ENCODE measurements at regions not wholly inside any gene's neighbourhood (a gene's known extent, or its start where the extent isn't known, plus 50 kb on each side); places are given as distances from the start of the nearest gene placed in this dataset.
"Not testable (repeated sequence)": the region's sequence is repeated elsewhere in the genome, so short reads cannot be mapped to it uniquely, and the experiment has no call there.

GRCh38 chr6:19399406-19399805, 437.8 kb upstream of the ID4 start:
- H3K4me1 ChIP-seq (ENCODE audit: control insufficient read depth, extremely low read depth, insufficient read depth, low read length) = no peaks in the 10 kb centered on the region
- no peaks in the 10 kb centered on the region for H3K79me2 ChIP-seq (ENCODE audit: control insufficient read depth, insufficient read depth, low read length)
- no peaks in the 10 kb centered on the region for H3K9me1 ChIP-seq (replicated peaks; ENCODE audit: control insufficient read depth, extremely low read depth, insufficient read depth, low read length)
- H4K20me1 ChIP-seq (replicated peaks; ENCODE audit: control insufficient read depth, extremely low read depth, insufficient read depth, low read length) = no peaks in the 10 kb centered on the region
- no peak for DNase-seq (ENCODE audit: low read depth, low spot score)
- no peak for FAIRE-seq
- no peaks in the 10 kb centered on the region for H3K9me3 ChIP-seq (replicated peaks; ENCODE audit: control insufficient read depth, insufficient read depth, low read length)
- ChIA-PET POLR2A (no interaction called here), CTCF (no interaction called here)
- H3K36me3 ChIP-seq (ENCODE audit: control insufficient read depth in 2 of 2, extremely low read depth in 1 of 2, insufficient read depth in 2 of 2, low read length in 2 of 2) = no peaks in the 10 kb centered on the region
- no TSS peak for BruUV-seq (replicated peaks)
- no peak overlapping the region for H3K4me2 ChIP-seq (ENCODE audit: insufficient read depth, low read length)
- intact Hi-C loops (cut with micrococcal nuclease) = no loop called here
- TF ChIP-seq GATA2 (IDR thresholded peaks at IDR 0.05; ENCODE audit: insufficient read depth, insufficient read length, low read depth, low read length) = no peak
- H3K27ac ChIP-seq (ENCODE audit: insufficient read depth, low read depth, low read length) = no peak overlapping the region
- no peak overlapping the region for H2AFZ ChIP-seq (ENCODE audit: low read depth, low read length)
- no peak overlapping the region for H3K4me3 ChIP-seq (replicated peaks in 1 of 3; ENCODE audit: insufficient read depth in 1 of 3, low read depth in 1 of 3, low read length in 3 of 3)
- no peaks in the 10 kb centered on the region for H3K27me3 ChIP-seq (ENCODE audit: control insufficient read depth in 2 of 2, insufficient read depth in 2 of 2, low read length in 2 of 2)
- no peak overlapping the region for H3K9ac ChIP-seq (replicated peaks; ENCODE audit: extremely low read depth, insufficient read depth, low read length)
- dilution Hi-C loops (cut with MboI; ENCODE audit: extremely low pct_ligation_motif_present, low sequenced_read_pairs) = no loop called here

GRCh38 chr6:19404884-19405283, 432.3 kb upstream of the ID4 start:
- H3K27ac ChIP-seq (ENCODE audit: insufficient read depth, low read depth, low read length); H3K9me3 ChIP-seq (replicated peaks; ENCODE audit: control insufficient read depth, insufficient read depth, low read length); H3K36me3 ChIP-seq (ENCODE audit: control insufficient read depth in 2 of 2, extremely low read depth in 1 of 2, insufficient read depth in 2 of 2, low read length in 2 of 2); H3K27me3 ChIP-seq (ENCODE audit: control insufficient read depth in 2 of 2, insufficient read depth in 2 of 2, low read length in 2 of 2); H3K4me1 ChIP-seq (ENCODE audit: control insufficient read depth, extremely low read depth, insufficient read depth, low read length); POLR2A ChIA-PET; H3K4me2 ChIP-seq (ENCODE audit: insufficient read depth, low read length); H3K9me1 ChIP-seq (replicated peaks; ENCODE audit: control insufficient read depth, extremely low read depth, insufficient read depth, low read length); DNase-seq (ENCODE audit: low read depth, low spot score); H2AFZ ChIP-seq (ENCODE audit: low read depth, low read length); H3K9ac ChIP-seq (replicated peaks; ENCODE audit: extremely low read depth, insufficient read depth, low read length); FAIRE-seq; intact Hi-C loops (cut with micrococcal nuclease); H3K79me2 ChIP-seq (ENCODE audit: control insufficient read depth, insufficient read depth, low read length); H3K4me3 ChIP-seq (replicated peaks in 1 of 3; ENCODE audit: insufficient read depth in 1 of 3, low read depth in 1 of 3, low read length in 3 of 3); dilution Hi-C loops (cut with MboI; ENCODE audit: extremely low pct_ligation_motif_present, low sequenced_read_pairs); CTCF ChIA-PET; H4K20me1 ChIP-seq (replicated peaks; ENCODE audit: control insufficient read depth, extremely low read depth, insufficient read depth, low read length); BruUV-seq (replicated peaks): not testable (repeated sequence)

- Histone ChIP-seq H3K27me3 (ENCODE audit: control insufficient read depth in 2 of 2, insufficient read depth in 2 of 2, low read length in 2 of 2) (no peaks in the 10 kb centered on the region), H3K36me3 (ENCODE audit: control insufficient read depth in 2 of 2, extremely low read depth in 1 of 2, insufficient read depth in 2 of 2, low read length in 2 of 2) (no peaks in the 10 kb centered on the region), H3K4me1 (ENCODE audit: control insufficient read depth, extremely low read depth, insufficient read depth, low read length) (no peaks in the 10 kb centered on the region), H3K4me2 (ENCODE audit: insufficient read depth, low read length) (no peak overlapping the region), H3K9me3 (replicated peaks; ENCODE audit: control insufficient read depth, insufficient read depth, low read length) (no peaks in the 10 kb centered on the region), H3K79me2 (ENCODE audit: control insufficient read depth, insufficient read depth, low read length) (no peaks in the 10 kb centered on the region), H3K9me1 (replicated peaks; ENCODE audit: control insufficient read depth, extremely low read depth, insufficient read depth, low read length) (no peaks in the 10 kb centered on the region), H2AFZ (ENCODE audit: low read depth, low read length) (no peak overlapping the region), H4K20me1 (replicated peaks; ENCODE audit: control insufficient read depth, extremely low read depth, insufficient read depth, low read length) (no peaks in the 10 kb centered on the region), H3K4me3 (replicated peaks in 1 of 3; ENCODE audit: insufficient read depth in 1 of 3, low read depth in 1 of 3, low read length in 3 of 3) (no peak overlapping the region), H3K27ac (ENCODE audit: insufficient read depth, low read depth, low read length) (no peak overlapping the region), H3K9ac (replicated peaks; ENCODE audit: extremely low read depth, insufficient read depth, low read length) (no peak overlapping the region)
- BruUV-seq (replicated peaks) = no TSS peak
- ChIA-PET CTCF (no interaction called here), POLR2A (no interaction called here)
- no peak for TF ChIP-seq POLR2A (IDR thresholded peaks at IDR 0.05; ENCODE audit: low read depth, low read length)
- no peak for TF ChIP-seq POLR2AphosphoS5 (IDR thresholded peaks at IDR 0.05; ENCODE audit: insufficient read depth, low read depth, low read length)
- TF ChIP-seq EZH2 (IDR thresholded peaks at IDR 0.05; ENCODE audit: borderline replicate concordance, low read depth, low read length, severe bottlenecking) = no peak
- TF ChIP-seq FOS (IDR thresholded peaks at IDR 0.05; ENCODE audit: borderline replicate concordance, insufficient read depth, low read length) = no peak
- TF ChIP-seq GATA2 (IDR thresholded peaks at IDR 0.05; ENCODE audit: insufficient read depth, insufficient read length, low read depth, low read length) = no peak
- no peak for TF ChIP-seq CTCF (IDR thresholded peaks at IDR 0.05; ENCODE audit: extremely low read depth in 1 of 2, insufficient read depth in 1 of 2, low read depth in 1 of 2, low read length in 2 of 2)
- TF ChIP-seq JUN (IDR thresholded peaks at IDR 0.05; ENCODE audit: borderline replicate concordance, insufficient read depth, insufficient read length, low read depth) = no peak
- TF ChIP-seq MYC (IDR thresholded peaks at IDR 0.05; ENCODE audit: low read depth, low read length) = no peak
- no peak for TF ChIP-seq MAX (IDR thresholded peaks at IDR 0.05; ENCODE audit: insufficient read depth, insufficient read length)
- FAIRE-seq (no peak), DNase-seq (ENCODE audit: low read depth, low spot score) (no peak)
- dilution Hi-C loops (cut with MboI; ENCODE audit: extremely low pct_ligation_motif_present, low sequenced_read_pairs) = no loop called here
- intact Hi-C loops (cut with micrococcal nuclease) = no loop called here
Observed at GRCh38 chr6:19408331-19408730, 428.8 kb upstream of the ID4 start.

All from endothelial cell of umbilical vein (primary cell).